IPS-20b (cell line): ENCODE measurements at regions not wholly inside any gene's neighbourhood (a gene's known extent, or its start where the extent isn't known, plus 50 kb on each side); places are given as distances from the start of the nearest gene placed in this dataset.

ENCODE experiments used
- H3K27ac ChIP-seq: one replicate; pipeline ENCODE4 v1.5.1; 2013; ENCODE audit warnings: low read length
- H3K27me3 ChIP-seq: 2 replicates; pipeline ENCODE4 v1.6.1; 2013; ENCODE audit warnings: mild to moderate bottlenecking, low read length, inconsistent platforms; ENCODE audit not compliant: insufficient read depth
- H3K36me3 ChIP-seq: 2 replicates; pipeline ENCODE4 v1.6.1; 2013; ENCODE audit warnings: low read depth, mild to moderate bottlenecking, inconsistent platforms, low read length, moderate library complexity; ENCODE audit not compliant: insufficient read depth
- H3K4me1 ChIP-seq: 2 replicates; pipeline ENCODE4 v1.6.1; 2013; ENCODE audit warnings: mild to moderate bottlenecking, control low read depth, inconsistent platforms, low read length, moderate library complexity; ENCODE audit not compliant: insufficient read depth
- H3K4me3 ChIP-seq: 2 replicates; pipeline ENCODE4 v1.5.1; 2013; ENCODE audit warnings: mild to moderate bottlenecking, low read length, inconsistent platforms
- H3K9ac ChIP-seq: 2 replicates; pipeline ENCODE4 v1.6.1; 2013; ENCODE audit warnings: low read depth, mild to moderate bottlenecking, inconsistent platforms, low read length, moderate library complexity
- H3K9me3 ChIP-seq: 2 replicates; pipeline ENCODE4 v1.6.1; 2013; ENCODE audit warnings: mild to moderate bottlenecking, low read depth, low read length, inconsistent platforms; ENCODE audit not compliant: insufficient read depth

GRCh38 chr10:44804661-44805060 is 106.5 kb upstream of the TMEM72 start:
- Histone ChIP-seq H3K4me1 (peaks cover 7% of the 10 kb centered on the region; the same call in 1 of the 2 replicates), H3K27ac (no peak overlapping the region), H3K9ac (no peak overlapping the region), H3K27me3 (no peaks in the 10 kb centered on the region), H3K4me3 (no peak overlapping the region), H3K9me3 (no peaks in the 10 kb centered on the region), H3K36me3 (no peaks in the 10 kb centered on the region)

- H3K9me3 ChIP-seq, result no peaks in the 10 kb centered on the region
- H3K27me3 ChIP-seq, result no peaks in the 10 kb centered on the region
- H3K27ac ChIP-seq, result no peak overlapping the region
- no peak overlapping the region for H3K4me3 ChIP-seq
- H3K9ac ChIP-seq, result no peak overlapping the region
- no peaks in the 10 kb centered on the region for H3K36me3 ChIP-seq
- peaks cover 11% of the 10 kb centered on the region; the same call in 1 of the 2 replicates for H3K4me1 ChIP-seq
These were observed 105.5 kb upstream of the TMEM72 start for GRCh38 chr10:44805466-44806210.

DNA sequence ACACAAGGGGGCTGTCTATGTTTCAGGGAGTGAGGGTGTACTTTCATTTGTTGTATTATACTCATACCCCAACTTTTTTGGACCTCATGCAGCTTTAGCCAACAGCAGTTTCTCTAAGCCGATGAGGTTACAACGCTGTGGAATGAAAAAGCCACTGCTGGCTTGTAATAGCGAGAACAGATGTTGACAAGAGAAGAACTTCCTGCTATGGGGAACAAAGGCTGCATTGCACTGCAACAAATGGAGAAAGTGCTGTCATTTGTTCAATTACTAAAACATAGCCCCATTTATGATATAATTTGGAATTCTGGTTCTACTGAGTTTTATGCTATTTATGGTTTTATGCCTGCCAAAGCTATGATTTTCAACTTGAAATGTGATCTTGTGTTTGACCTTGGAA is 104.2 kb upstream of the TMEM72 start:
- H3K4me3 ChIP-seq, result no peak overlapping the region
- H3K27ac ChIP-seq, result no peak overlapping the region
- no peaks in the 10 kb centered on the region for H3K36me3 ChIP-seq
- H3K9me3 ChIP-seq, result no peaks in the 10 kb centered on the region
- H3K27me3 ChIP-seq, result no peaks in the 10 kb centered on the region
- no peak overlapping the region for H3K9ac ChIP-seq
- peaks cover 11% of the 10 kb centered on the region; the same call in 1 of the 2 replicates for H3K4me1 ChIP-seq

- H3K27me3 ChIP-seq, result no peaks in the 10 kb centered on the region
- peaks cover 11% of the 10 kb centered on the region; the same call in 1 of the 2 replicates for H3K4me1 ChIP-seq
- H3K9ac ChIP-seq, result no peak overlapping the region
- H3K36me3 ChIP-seq, result no peaks in the 10 kb centered on the region
- H3K9me3 ChIP-seq, result no peaks in the 10 kb centered on the region
- H3K4me3 ChIP-seq, result no peak overlapping the region
- no peak overlapping the region for H3K27ac ChIP-seq
These were observed 103.7 kb upstream of the TMEM72 start for GRCh38 chr10:44807451-44807850.

- Histone ChIP-seq H3K4me1 (peaks cover 11% of the 10 kb centered on the region; the same call in 1 of the 2 replicates), H3K9me3 (no peaks in the 10 kb centered on the region), H3K27ac (no peak overlapping the region), H3K36me3 (no peaks in the 10 kb centered on the region), H3K27me3 (no peaks in the 10 kb centered on the region), H3K4me3 (peak overlapping the region; percentile 44; the same call in 1 of the 2 replicates), H3K9ac (no peak overlapping the region)
These were observed 101.5 kb upstream of the TMEM72 start for GRCh38 chr10:44809647-44810046.

GRCh38 chr10:44811072-44811471 is 100.1 kb upstream of the TMEM72 start:
- H3K4me1 ChIP-seq, result peaks cover 11% of the 10 kb centered on the region; the same call in 1 of the 2 replicates
- no peaks in the 10 kb centered on the region for H3K36me3 ChIP-seq
- H3K4me3 ChIP-seq, result no peak overlapping the region
- no peak overlapping the region for H3K9ac ChIP-seq
- no peaks in the 10 kb centered on the region for H3K9me3 ChIP-seq
- H3K27me3 ChIP-seq, result no peaks in the 10 kb centered on the region
- no peak overlapping the region for H3K27ac ChIP-seq

- H3K36me3 ChIP-seq, result no peaks in the 10 kb centered on the region
- no peaks in the 10 kb centered on the region for H3K9me3 ChIP-seq
- H3K4me3 ChIP-seq, result no peak overlapping the region
- H3K9ac ChIP-seq, result no peak overlapping the region
- no peaks in the 10 kb centered on the region for H3K27me3 ChIP-seq
- no peak overlapping the region for H3K27ac ChIP-seq
- H3K4me1 ChIP-seq, result peaks cover 11% of the 10 kb centered on the region; the same call in 1 of the 2 replicates
These were observed 97.9 kb upstream of the TMEM72 start for GRCh38 chr10:44813201-44813600.

DNA sequence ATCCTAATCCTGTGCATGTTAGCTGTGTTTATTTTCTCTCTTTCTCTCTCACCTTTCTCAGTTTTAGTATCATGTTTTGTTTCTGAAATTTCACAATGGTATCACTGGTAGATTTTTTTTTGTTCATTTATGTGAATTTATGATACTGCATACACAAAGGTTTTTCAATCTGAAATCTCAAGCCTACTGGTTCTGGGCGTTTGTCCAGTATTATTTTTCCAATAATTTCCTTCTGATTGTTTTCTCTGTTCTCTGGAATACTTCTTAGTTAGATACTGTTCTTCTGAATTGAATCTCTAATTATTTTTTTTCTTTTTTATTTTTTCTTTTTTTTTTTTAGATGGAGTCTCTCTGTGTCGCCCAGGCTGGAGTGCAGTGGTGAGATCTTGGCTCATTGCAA is 96.2 kb upstream of the TMEM72 start:
- no peaks in the 10 kb centered on the region for H3K27me3 ChIP-seq
- no peak overlapping the region for H3K27ac ChIP-seq
- H3K4me1 ChIP-seq, result peaks cover 2% of the 10 kb centered on the region; the same call in 1 of the 2 replicates
- no peaks in the 10 kb centered on the region for H3K9me3 ChIP-seq
- H3K4me3 ChIP-seq, result no peak overlapping the region
- no peak overlapping the region for H3K9ac ChIP-seq
- no peaks in the 10 kb centered on the region for H3K36me3 ChIP-seq

- H3K4me1 ChIP-seq, result no peaks in the 10 kb centered on the region
- H3K9me3 ChIP-seq, result no peaks in the 10 kb centered on the region
- H3K9ac ChIP-seq, result no peak overlapping the region
- no peaks in the 10 kb centered on the region for H3K27me3 ChIP-seq
- H3K27ac ChIP-seq, result no peak overlapping the region
- H3K36me3 ChIP-seq, result no peaks in the 10 kb centered on the region
- H3K4me3 ChIP-seq, result no peak overlapping the region
These were observed 93.0 kb upstream of the TMEM72 start for GRCh38 chr10:44818041-44818649.

GRCh38 chr10:44818701-44819127 is 92.4 kb upstream of the TMEM72 start:
- Histone ChIP-seq H3K4me1 (no peaks in the 10 kb centered on the region), H3K27ac (no peak overlapping the region)

GRCh38 chr10:44820094-44820493 is 91.0 kb upstream of the TMEM72 start:
- H3K9me3 ChIP-seq, result no peaks in the 10 kb centered on the region
- no peak overlapping the region for H3K4me3 ChIP-seq
- no peaks in the 10 kb centered on the region for H3K4me1 ChIP-seq
- no peaks in the 10 kb centered on the region for H3K36me3 ChIP-seq
- H3K27me3 ChIP-seq, result no peaks in the 10 kb centered on the region
- H3K27ac ChIP-seq, result no peak overlapping the region
- no peak overlapping the region for H3K9ac ChIP-seq

More at GRCh38 chr10:44818701-44819127, 92.4 kb upstream of the TMEM72 start:
- no peaks in the 10 kb centered on the region for H3K27me3 ChIP-seq
- no peak overlapping the region for H3K9ac ChIP-seq
- H3K4me3 ChIP-seq, result no peak overlapping the region
- H3K9me3 ChIP-seq, result no peaks in the 10 kb centered on the region
- no peaks in the 10 kb centered on the region for H3K36me3 ChIP-seq

DNA sequence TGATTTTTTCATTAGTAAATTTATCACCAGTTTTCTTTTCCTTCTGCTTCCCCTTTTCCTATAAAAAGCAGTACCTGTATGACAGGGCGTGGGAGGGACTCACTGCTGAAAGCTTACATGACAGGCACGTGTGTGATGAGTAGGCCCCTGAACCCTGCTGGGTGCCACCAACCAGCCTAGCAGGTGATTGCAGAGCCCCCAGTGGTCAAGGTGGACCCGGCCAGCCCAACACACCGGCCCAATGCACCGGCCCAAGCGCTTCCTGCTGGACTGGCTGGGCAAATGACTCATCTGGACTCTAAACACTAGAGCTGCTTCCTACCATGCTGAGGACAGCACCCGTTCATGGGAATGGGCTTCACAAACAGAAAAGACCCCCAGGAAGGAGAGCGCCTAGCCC is 89.8 kb upstream of the TMEM72 start:
- no peaks in the 10 kb centered on the region for H3K36me3 ChIP-seq
- no peak overlapping the region for H3K27ac ChIP-seq
- no peaks in the 10 kb centered on the region for H3K9me3 ChIP-seq
- H3K4me1 ChIP-seq, result no peaks in the 10 kb centered on the region
- H3K27me3 ChIP-seq, result no peaks in the 10 kb centered on the region
- H3K4me3 ChIP-seq, result no peak overlapping the region
- no peak overlapping the region for H3K9ac ChIP-seq
